A673 (cell line): ENCODE measurements at regions not wholly inside any gene's neighbourhood (a gene's known extent, or its start where the extent isn't known, plus 50 kb on each side); places are given as distances from the start of the nearest gene placed in this dataset.
"Not testable (repeated sequence)": the region's sequence is repeated elsewhere in the genome, so short reads cannot be mapped to it uniquely, and the experiment has no call there.

Experiments
- BruUV-seq: library from RNA; stranded (reverse); fragments of 400-500 nt; replicated peaks from 2 replicates; lab custom pipeline; 2021; lab: Mats Ljungman, UMichigan
- CTCF ChIA-PET: fragments of 300-600 bp; sonication (Branson Sonifier 250); formaldehyde crosslinking; loops from one replicate; lab custom pipeline; 2022; ENCODE audit warnings: antibody characterized with exemption; lab: Charles Lee
- POLR2A ChIA-PET: fragments of 300-600 bp; sonication (Branson Sonifier 250); formaldehyde crosslinking; loops from one replicate; lab custom pipeline; 2022; ENCODE audit warnings: antibody characterized with exemption; ENCODE audit not compliant: low non-redundant PET; lab: Charles Lee
- DNase-seq: peaks from one replicate; pipeline ENCODE4 v3.0.0-alpha.2; 2015; ENCODE audit warnings: low spot score
- H3K27ac ChIP-seq: fragments of 200-600 bp; sonication (generic); 2 replicates; pipeline ENCODE4 v1.5.1; 2016; ENCODE audit warnings: mixed run types, low read depth, mild to moderate bottlenecking, mixed read lengths, antibody characterized with exemption, low read length; ENCODE audit not compliant: poor library complexity, severe bottlenecking
- H3K27me3 ChIP-seq: fragments of 200-600 bp; sonication (generic); replicated peaks from 2 replicates; pipeline ENCODE4 v1.6.1; 2017; ENCODE audit warnings: mixed run types, low read depth, mild to moderate bottlenecking, mixed read lengths, antibody characterized with exemption, low read length; ENCODE audit not compliant: insufficient read depth, poor library complexity
- H3K36me3 ChIP-seq: fragments of 200-600 bp; sonication (generic); 2 replicates; pipeline ENCODE4 v1.6.1; 2016; ENCODE audit warnings: mixed run types, mild to moderate bottlenecking, mixed read lengths, antibody characterized with exemption, low read length; ENCODE audit not compliant: insufficient read depth, poor library complexity, severe bottlenecking
- H3K4me1 ChIP-seq: fragments of 200-600 bp; sonication (generic); 2 replicates; pipeline ENCODE4 v1.6.1; 2017; ENCODE audit warnings: mixed run types, mild to moderate bottlenecking, mixed read lengths, antibody characterized with exemption, low read length; ENCODE audit not compliant: insufficient read depth, poor library complexity, severe bottlenecking
- H3K4me3 ChIP-seq: fragments of 200-600 bp; sonication (generic); 2 replicates; pipeline ENCODE4 v1.5.1; 2016; ENCODE audit warnings: low read depth, mixed run types, mild to moderate bottlenecking, mixed read lengths, low read length; ENCODE audit not compliant: poor library complexity, severe bottlenecking
- H3K9me3 ChIP-seq: fragments of 200-600 bp; sonication (generic); 2 replicates; pipeline ENCODE4 v1.6.1; 2016; ENCODE audit warnings: mixed run types, low read depth, mild to moderate bottlenecking, mixed read lengths, antibody characterized with exemption, low read length; ENCODE audit not compliant: poor library complexity, severe bottlenecking
- EZH2 ChIP-seq: fragments of 200-600 bp; sonication (generic); IDR thresholded peaks from 2 replicates; pipeline ENCODE4 v1.6.1; 2017; ENCODE audit warnings: borderline replicate concordance, low read depth, mild to moderate bottlenecking, mixed read lengths, antibody characterized with exemption, low read length; ENCODE audit not compliant: poor library complexity, severe bottlenecking
- intact Hi-C: fragments of 100-400 bp; cut with micrococcal nuclease; formaldehyde crosslinking; loops from one replicate; pipeline ENCODE4 v1.10.0; 2022; ENCODE audit not compliant: unreplicated experiment
- TF ChIP-seq, protein P1 (sequence below): fragments of 300-800, 200-600 bp; sonication (generic); conservative IDR thresholded peaks from 2 replicates; pipeline ENCODE4 v1.5.1; 2017; ENCODE audit warnings: low read depth, mild to moderate bottlenecking, antibody characterized with exemption, low read length, moderate library complexity, mixed read lengths

DNA sequence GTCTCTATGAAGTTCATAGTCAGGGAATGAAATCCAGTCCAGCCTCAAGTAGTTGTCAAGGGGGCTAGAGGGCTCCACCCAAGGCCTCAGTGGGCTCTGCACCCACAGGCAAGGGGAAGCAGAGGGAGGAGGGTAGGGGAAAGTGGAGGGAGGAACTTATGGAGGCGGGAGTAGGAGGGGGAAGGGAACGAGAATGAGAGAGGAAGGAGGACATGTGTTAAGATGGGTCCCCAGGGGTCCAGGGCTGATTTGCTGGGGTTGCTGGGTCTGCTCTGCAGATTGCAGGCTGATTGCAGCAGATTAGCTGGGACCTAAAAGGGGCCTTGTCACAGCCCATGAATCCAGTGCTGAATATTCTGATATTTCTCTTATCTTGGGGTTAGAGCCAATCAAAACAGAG, 166.9 kb upstream of the IL12B start:
- TF ChIP-seq EZH2 = no peak
- TF ChIP-seq, protein P1, sequence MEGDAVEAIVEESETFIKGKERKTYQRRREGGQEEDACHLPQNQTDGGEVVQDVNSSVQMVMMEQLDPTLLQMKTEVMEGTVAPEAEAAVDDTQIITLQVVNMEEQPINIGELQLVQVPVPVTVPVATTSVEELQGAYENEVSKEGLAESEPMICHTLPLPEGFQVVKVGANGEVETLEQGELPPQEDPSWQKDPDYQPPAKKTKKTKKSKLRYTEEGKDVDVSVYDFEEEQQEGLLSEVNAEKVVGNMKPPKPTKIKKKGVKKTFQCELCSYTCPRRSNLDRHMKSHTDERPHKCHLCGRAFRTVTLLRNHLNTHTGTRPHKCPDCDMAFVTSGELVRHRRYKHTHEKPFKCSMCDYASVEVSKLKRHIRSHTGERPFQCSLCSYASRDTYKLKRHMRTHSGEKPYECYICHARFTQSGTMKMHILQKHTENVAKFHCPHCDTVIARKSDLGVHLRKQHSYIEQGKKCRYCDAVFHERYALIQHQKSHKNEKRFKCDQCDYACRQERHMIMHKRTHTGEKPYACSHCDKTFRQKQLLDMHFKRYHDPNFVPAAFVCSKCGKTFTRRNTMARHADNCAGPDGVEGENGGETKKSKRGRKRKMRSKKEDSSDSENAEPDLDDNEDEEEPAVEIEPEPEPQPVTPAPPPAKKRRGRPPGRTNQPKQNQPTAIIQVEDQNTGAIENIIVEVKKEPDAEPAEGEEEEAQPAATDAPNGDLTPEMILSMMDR = no peak
- ChIA-PET POLR2A (no interaction called here), CTCF (no interaction called here)
- no peaks in the 10 kb centered on the region for H3K4me1 ChIP-seq
- DNase-seq = no peak
- intact Hi-C loops = no loop called here
- no peaks in the 10 kb centered on the region for H3K36me3 ChIP-seq
- no TSS peak for BruUV-seq
- H3K27ac ChIP-seq = no peak overlapping the region
- H3K4me3 ChIP-seq = no peak overlapping the region
- peaks cover 7% of the 10 kb centered on the region for H3K27me3 ChIP-seq
- H3K9me3 ChIP-seq = no peaks in the 10 kb centered on the region

DNA sequence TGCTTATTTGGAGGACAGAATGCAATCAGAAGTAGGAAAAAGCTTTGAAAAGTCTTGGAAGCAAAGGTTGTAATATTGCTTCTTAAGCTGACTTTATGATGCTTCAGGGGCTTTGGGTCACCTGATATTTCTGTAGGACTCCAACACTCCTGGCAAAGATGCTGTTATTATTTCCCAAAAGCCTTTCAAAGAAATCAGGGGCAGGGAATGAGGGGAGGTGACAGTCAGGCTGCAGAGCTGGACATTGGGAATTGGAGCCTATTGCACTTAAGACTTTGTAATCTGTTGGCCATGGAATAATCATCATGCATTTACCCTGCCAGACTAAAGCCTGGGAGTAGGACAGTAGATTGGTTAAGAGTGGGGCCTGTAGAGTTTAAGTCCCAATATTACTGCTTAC, 168.3 kb upstream of the IL12B start:
- no peak for TF ChIP-seq EZH2
- TF ChIP-seq, protein P1 = no peak
- no peak overlapping the region for H3K27ac ChIP-seq
- CTCF ChIA-PET = no interaction called here
- no peak for DNase-seq
- H3K4me1 ChIP-seq = no peaks in the 10 kb centered on the region
- H3K4me3 ChIP-seq = no peak overlapping the region
- H3K27me3 ChIP-seq = no peaks in the 10 kb centered on the region
- no TSS peak for BruUV-seq
- POLR2A ChIA-PET = interaction anchor here (0.6 kb wide), 1 partner anchor 74 kb away, joined by 3 read pairs; no protein-coding TSS in a partner anchor
- no peaks in the 10 kb centered on the region for H3K9me3 ChIP-seq
- H3K36me3 ChIP-seq = no peaks in the 10 kb centered on the region
- intact Hi-C loops = no loop called here

DNA sequence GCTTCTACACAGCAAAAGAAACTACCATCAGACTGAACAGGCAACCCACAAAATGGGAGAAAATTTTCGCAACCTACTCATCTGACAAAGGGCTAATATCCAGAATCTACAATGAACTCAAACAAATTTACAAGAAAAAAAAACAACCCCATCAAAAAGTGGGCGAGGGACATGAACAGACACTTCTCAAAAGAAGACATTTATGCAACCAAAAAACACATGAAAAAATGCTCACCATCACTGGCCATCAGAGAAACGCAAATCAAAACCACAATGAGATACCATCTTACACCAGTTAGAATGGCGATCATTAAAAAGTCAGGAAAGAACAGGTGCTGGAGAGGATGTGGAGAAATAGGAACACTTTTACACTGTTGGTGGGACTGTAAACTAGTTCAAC, 171.8 kb upstream of the IL12B start:
- intact Hi-C loops, CTCF ChIA-PET, POLR2A ChIA-PET, DNase-seq, H3K27me3 ChIP-seq, H3K27ac ChIP-seq, H3K36me3 ChIP-seq, H3K4me3 ChIP-seq, H3K9me3 ChIP-seq, BruUV-seq, H3K4me1 ChIP-seq: not testable (repeated sequence)

DNA sequence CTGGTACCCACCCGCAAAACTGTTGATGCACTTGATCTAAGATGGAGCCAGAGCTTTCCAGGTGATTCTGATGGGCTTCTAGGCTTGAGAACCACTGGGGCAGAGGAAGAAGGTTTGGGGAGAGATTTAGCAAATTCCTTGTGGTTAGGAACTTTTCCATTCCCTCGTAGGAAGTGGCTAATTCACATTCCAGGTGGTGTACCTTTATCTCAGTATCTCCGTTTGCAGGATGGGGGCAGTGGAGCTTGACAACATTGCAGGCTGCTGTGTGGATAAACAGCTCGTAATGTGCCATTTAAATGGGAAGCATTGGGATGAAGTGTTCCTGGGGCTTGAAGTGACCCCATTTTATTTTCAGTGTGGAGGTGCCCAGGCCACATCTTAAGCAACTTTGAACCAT, 172.9 kb upstream of the IL12B start:
- intact Hi-C loops = no loop called here
- H3K9me3 ChIP-seq = no peaks in the 10 kb centered on the region
- H3K4me3 ChIP-seq = no peak overlapping the region
- no peak overlapping the region for H3K27ac ChIP-seq
- POLR2A ChIA-PET = no interaction called here
- no peaks in the 10 kb centered on the region for H3K36me3 ChIP-seq
- no peaks in the 10 kb centered on the region for H3K4me1 ChIP-seq
- no peak for DNase-seq
- TF ChIP-seq, protein P1 = no peak
- no peak for TF ChIP-seq EZH2
- H3K27me3 ChIP-seq = no peaks in the 10 kb centered on the region
- CTCF ChIA-PET = no interaction called here
- no TSS peak for BruUV-seq
